Activated B cell treated with CpG ODN at 0.5 μM for 24 hours (primary cell): ENCODE measurements at regions not wholly inside any gene's neighbourhood (a gene's known extent, or its start where the extent isn't known, plus 50 kb on each side); places are given as distances from the start of the nearest gene placed in this dataset.

ENCODE experiments used
- ATAC-seq: fragments of 200-7000 bp; cut with Tn5 transposase; one replicate; pipeline ENCODE4 v1.10.0; 2021; ENCODE audit warnings: low read depth, mild to moderate bottlenecking, moderate library complexity
- CTCF ChIA-PET: fragments of 350-600 bp; sonication (Branson Sonifier 250); formaldehyde crosslinking; loops from one replicate; lab custom pipeline; 2021; ENCODE audit warnings: antibody characterized with exemption; lab: Charles Lee
- POLR2A ChIA-PET: fragments of 350-600 bp; sonication (Branson Sonifier 250); formaldehyde crosslinking; loops from one replicate; lab custom pipeline; 2021; ENCODE audit warnings: antibody characterized with exemption; lab: Charles Lee
- DNase-seq: peaks from one replicate; pipeline ENCODE4 v3.0.0; 2022
- H3K27ac Mint-ChIP-seq: one replicate; pipeline ENCODE4 v1.8.0; 2020; ENCODE audit warnings: mixed read lengths
- H3K27me3 Mint-ChIP-seq: one replicate; pipeline ENCODE4 v1.8.0; 2021; ENCODE audit warnings: mixed read lengths
- H3K36me3 Mint-ChIP-seq: one replicate; pipeline ENCODE4 v1.8.0; 2021; ENCODE audit warnings: low read depth, mixed read lengths
- H3K4me1 Mint-ChIP-seq: one replicate; pipeline ENCODE4 v1.8.0; 2021; ENCODE audit warnings: mixed read lengths
- H3K4me3 Mint-ChIP-seq: one replicate; pipeline ENCODE4 v1.8.0; 2020; ENCODE audit warnings: mild to moderate bottlenecking, mixed read lengths
- H3K9me3 Mint-ChIP-seq: one replicate; pipeline ENCODE4 v1.8.0; 2020; ENCODE audit warnings: mixed read lengths
- intact Hi-C: fragments of 100-400 bp; cut with micrococcal nuclease; formaldehyde crosslinking; loops from one replicate; pipeline ENCODE4 v1.15.1; 2024
- TF ChIP-seq, protein P1 (sequence below): fragments of 200-600 bp; IDR thresholded peaks from one replicate; pipeline ENCODE4 v1.8.0; 2022; ENCODE audit warnings: antibody characterized with exemption, mild to moderate bottlenecking

- no peak for ATAC-seq
- POLR2A ChIA-PET: no interaction called here
- H3K4me1 Mint-ChIP-seq: no peaks in the 10 kb centered on the region
- no peak overlapping the region for H3K27ac Mint-ChIP-seq
- peaks cover 19% of the 10 kb centered on the region for H3K9me3 Mint-ChIP-seq
- TF ChIP-seq, protein P1, sequence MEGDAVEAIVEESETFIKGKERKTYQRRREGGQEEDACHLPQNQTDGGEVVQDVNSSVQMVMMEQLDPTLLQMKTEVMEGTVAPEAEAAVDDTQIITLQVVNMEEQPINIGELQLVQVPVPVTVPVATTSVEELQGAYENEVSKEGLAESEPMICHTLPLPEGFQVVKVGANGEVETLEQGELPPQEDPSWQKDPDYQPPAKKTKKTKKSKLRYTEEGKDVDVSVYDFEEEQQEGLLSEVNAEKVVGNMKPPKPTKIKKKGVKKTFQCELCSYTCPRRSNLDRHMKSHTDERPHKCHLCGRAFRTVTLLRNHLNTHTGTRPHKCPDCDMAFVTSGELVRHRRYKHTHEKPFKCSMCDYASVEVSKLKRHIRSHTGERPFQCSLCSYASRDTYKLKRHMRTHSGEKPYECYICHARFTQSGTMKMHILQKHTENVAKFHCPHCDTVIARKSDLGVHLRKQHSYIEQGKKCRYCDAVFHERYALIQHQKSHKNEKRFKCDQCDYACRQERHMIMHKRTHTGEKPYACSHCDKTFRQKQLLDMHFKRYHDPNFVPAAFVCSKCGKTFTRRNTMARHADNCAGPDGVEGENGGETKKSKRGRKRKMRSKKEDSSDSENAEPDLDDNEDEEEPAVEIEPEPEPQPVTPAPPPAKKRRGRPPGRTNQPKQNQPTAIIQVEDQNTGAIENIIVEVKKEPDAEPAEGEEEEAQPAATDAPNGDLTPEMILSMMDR: no peak
- no peaks in the 10 kb centered on the region for H3K36me3 Mint-ChIP-seq
- no peak for DNase-seq
- CTCF ChIA-PET: no interaction called here
- no peaks in the 10 kb centered on the region for H3K27me3 Mint-ChIP-seq
- intact Hi-C loops: no loop called here
- no peak overlapping the region for H3K4me3 Mint-ChIP-seq
Measured at GRCh38 chr2:76310894-76311633, 600.3 kb upstream of the GCFC2 start.

GRCh38 chr2:76307495-76307894, 596.8 kb upstream of the GCFC2 start:
- no peak for DNase-seq
- H3K36me3 Mint-ChIP-seq: no peaks in the 10 kb centered on the region
- no peaks in the 10 kb centered on the region for H3K27me3 Mint-ChIP-seq
- H3K4me3 Mint-ChIP-seq: no peak overlapping the region
- peaks cover 18% of the 10 kb centered on the region for H3K9me3 Mint-ChIP-seq
- TF ChIP-seq, protein P1: no peak
- intact Hi-C loops: no loop called here
- ChIA-PET POLR2A (no interaction called here), CTCF (no interaction called here)
- no peak for ATAC-seq
- H3K4me1 Mint-ChIP-seq: no peaks in the 10 kb centered on the region
- no peak overlapping the region for H3K27ac Mint-ChIP-seq

- Mint-ChIP-seq H3K27me3 (no peaks in the 10 kb centered on the region), H3K36me3 (no peaks in the 10 kb centered on the region), H3K4me3 (no peak overlapping the region), H3K4me1 (no peaks in the 10 kb centered on the region), H3K9me3 (peaks cover 3% of the 10 kb centered on the region), H3K27ac (no peak overlapping the region)
- CTCF ChIA-PET: no interaction called here
- POLR2A ChIA-PET: no interaction called here
- DNase-seq: no peak
- ATAC-seq: no peak
- intact Hi-C loops: no loop called here
- TF ChIP-seq, protein P1: no peak
Measured at GRCh38 chr2:76298041-76298440, 587.3 kb upstream of the GCFC2 start.

- CTCF ChIA-PET: no interaction called here
- DNase-seq (no peak), ATAC-seq (no peak)
- no peaks in the 10 kb centered on the region for H3K36me3 Mint-ChIP-seq
- intact Hi-C loops: no loop called here
- H3K9me3 Mint-ChIP-seq: no peaks in the 10 kb centered on the region
- H3K27ac Mint-ChIP-seq: no peak overlapping the region
- no peaks in the 10 kb centered on the region for H3K27me3 Mint-ChIP-seq
- TF ChIP-seq, protein P1: no peak
- H3K4me1 Mint-ChIP-seq: no peaks in the 10 kb centered on the region
- POLR2A ChIA-PET: no interaction called here
- no peak overlapping the region for H3K4me3 Mint-ChIP-seq
Measured at GRCh38 chr2:76296438-76296837, 585.7 kb upstream of the GCFC2 start.

GRCh38 chr2:76295762-76296161, 585.0 kb upstream of the GCFC2 start:
- Mint-ChIP-seq H3K27ac (no peak overlapping the region), H3K4me1 (no peaks in the 10 kb centered on the region), H3K36me3 (no peaks in the 10 kb centered on the region), H3K27me3 (no peaks in the 10 kb centered on the region), H3K9me3 (no peaks in the 10 kb centered on the region), H3K4me3 (no peak overlapping the region)
- intact Hi-C loops: no loop called here
- TF ChIP-seq, protein P1: no peak
- POLR2A ChIA-PET: no interaction called here
- CTCF ChIA-PET: no interaction called here
- DNase-seq (no peak), ATAC-seq (no peak)
